ENCODE measurements at regions not wholly inside any gene's neighbourhood (a gene's known extent, or its start where the extent isn't known, plus 50 kb on each side); places are given as distances from the start of the nearest gene placed in this dataset.

GRCh38 chr1:73909043-73909562 lies 288.9 kb downstream of the LRRIQ3 start:
- no peak for TF ChIP-seq POLR2AphosphoS5 (IDR thresholded peaks at IDR 0.05)
- no peak for TF ChIP-seq CTCF (IDR thresholded peaks at IDR 0.05)
- no peak for TF ChIP-seq POLR2A (IDR thresholded peaks at IDR 0.05)

All from sigmoid colon (tissue), 4 donors.